Uterus (tissue), 3 donors: ENCODE measurements at regions not wholly inside any gene's neighbourhood (a gene's known extent, or its start where the extent isn't known, plus 50 kb on each side); places are given as distances from the start of the nearest gene placed in this dataset.
A peak's percentile ranks its signal among the peaks of the same experiment; 100 is the strongest.

Source experiments
- DNase-seq, 2 donors: peaks; one replicate each; pipeline ENCODE4 v3.0.0-alpha.2; 2019 to 2020
- H3K27ac ChIP-seq, 2 donors: fragments of 200-600 bp; sonication (generic); 1 replicate in 1 of 2; 2 replicates in 1 of 2; pipeline ENCODE4 v1.5.1; 2016 to 2018
- H3K27me3 ChIP-seq, 2 donors: fragments of 200-600 bp; sonication (generic); one replicate each; pipeline ENCODE4 v1.5.1; 2018 to 2019; ENCODE audit warnings: control low read depth in 1 of 2
- H3K36me3 ChIP-seq, 2 donors: fragments of 200-600 bp; sonication (generic); one replicate each; pipeline ENCODE4 v1.5.1; 2019; ENCODE audit warnings: control low read depth in 1 of 2
- H3K4me1 ChIP-seq, 2 donors: fragments of 200-600 bp; sonication (generic); one replicate each; pipeline ENCODE4 v1.5.1; 2018 to 2019; ENCODE audit warnings: control low read depth in 1 of 2
- H3K4me3 ChIP-seq, 2 donors: fragments of 200-600 bp; sonication (generic); 1 replicate in 1 of 2; 2 replicates in 1 of 2; pipeline ENCODE4 v1.5.1; 2018 to 2019; ENCODE audit warnings: mild to moderate bottlenecking in 1 of 2
- H3K9me3 ChIP-seq, 2 donors: fragments of 200-600 bp; sonication (generic); one replicate each; pipeline ENCODE4 v1.5.1; 2019; ENCODE audit warnings: control low read depth in 1 of 2
- POLR2A ChIP-seq, 2 donors: fragments of 450-650 bp; IDR thresholded peaks; one replicate each; pipeline ENCODE4 v1.6.1; 2016; ENCODE audit warnings: antibody characterized with exemption in 2 of 2, mild to moderate bottlenecking in 1 of 2, moderate library complexity in 1 of 2
- intact Hi-C: fragments of 100-400 bp; cut with DNase I; formaldehyde crosslinking; loops from one replicate; pipeline ENCODE4 v1.15.1; 2023; ENCODE audit warnings: low total_unique reads
- TF ChIP-seq, protein P1 (sequence below), 4 experiments: fragments of 200-600 bp in 2 of 4; fragments of 450-650 bp in 2 of 4; sonication (generic) in 2 of 4; IDR thresholded peaks; one replicate each; pipeline ENCODE4 v1.5.1; 2016 to 2019; ENCODE audit warnings: antibody characterized with exemption in 4 of 4, mild to moderate bottlenecking in 2 of 4, moderate library complexity in 1 of 4
- donor health status: DM: yes; HTN: yes; CAD: no.

- Histone ChIP-seq H3K27me3 (no peaks in the 10 kb centered on the region), H3K36me3 (no peaks in the 10 kb centered on the region), H3K27ac (no peak overlapping the region), H3K4me1 (no peaks in the 10 kb centered on the region), H3K4me3 (no peak overlapping the region), H3K9me3 (no peaks in the 10 kb centered on the region)
- DNase-seq: no peak
- TF ChIP-seq, protein P1, sequence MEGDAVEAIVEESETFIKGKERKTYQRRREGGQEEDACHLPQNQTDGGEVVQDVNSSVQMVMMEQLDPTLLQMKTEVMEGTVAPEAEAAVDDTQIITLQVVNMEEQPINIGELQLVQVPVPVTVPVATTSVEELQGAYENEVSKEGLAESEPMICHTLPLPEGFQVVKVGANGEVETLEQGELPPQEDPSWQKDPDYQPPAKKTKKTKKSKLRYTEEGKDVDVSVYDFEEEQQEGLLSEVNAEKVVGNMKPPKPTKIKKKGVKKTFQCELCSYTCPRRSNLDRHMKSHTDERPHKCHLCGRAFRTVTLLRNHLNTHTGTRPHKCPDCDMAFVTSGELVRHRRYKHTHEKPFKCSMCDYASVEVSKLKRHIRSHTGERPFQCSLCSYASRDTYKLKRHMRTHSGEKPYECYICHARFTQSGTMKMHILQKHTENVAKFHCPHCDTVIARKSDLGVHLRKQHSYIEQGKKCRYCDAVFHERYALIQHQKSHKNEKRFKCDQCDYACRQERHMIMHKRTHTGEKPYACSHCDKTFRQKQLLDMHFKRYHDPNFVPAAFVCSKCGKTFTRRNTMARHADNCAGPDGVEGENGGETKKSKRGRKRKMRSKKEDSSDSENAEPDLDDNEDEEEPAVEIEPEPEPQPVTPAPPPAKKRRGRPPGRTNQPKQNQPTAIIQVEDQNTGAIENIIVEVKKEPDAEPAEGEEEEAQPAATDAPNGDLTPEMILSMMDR (IDR thresholded peaks at IDR 0.05): no peak
- no peak for TF ChIP-seq POLR2A (IDR thresholded peaks at IDR 0.05)
- intact Hi-C loops: no loop called here
Observed at GRCh38 chr22:26974034-26974433, 316.6 kb downstream of the MIAT start.

GRCh38 chr22:26974914-26975803 is 317.8 kb downstream of the MIAT start:
- H3K4me3 ChIP-seq: no peak overlapping the region
- intact Hi-C loops: no loop called here
- H3K36me3 ChIP-seq: no peaks in the 10 kb centered on the region
- TF ChIP-seq POLR2A (IDR thresholded peaks at IDR 0.05): no peak
- TF ChIP-seq, protein P1 (IDR thresholded peaks at IDR 0.05): no peak
- no peak for DNase-seq
- H3K9me3 ChIP-seq: no peaks in the 10 kb centered on the region
- H3K4me1 ChIP-seq: no peaks in the 10 kb centered on the region
- H3K27me3 ChIP-seq: no peaks in the 10 kb centered on the region
- peak overlapping the region in 1 of 2 donors; percentile 10 for H3K27ac ChIP-seq

DNA sequence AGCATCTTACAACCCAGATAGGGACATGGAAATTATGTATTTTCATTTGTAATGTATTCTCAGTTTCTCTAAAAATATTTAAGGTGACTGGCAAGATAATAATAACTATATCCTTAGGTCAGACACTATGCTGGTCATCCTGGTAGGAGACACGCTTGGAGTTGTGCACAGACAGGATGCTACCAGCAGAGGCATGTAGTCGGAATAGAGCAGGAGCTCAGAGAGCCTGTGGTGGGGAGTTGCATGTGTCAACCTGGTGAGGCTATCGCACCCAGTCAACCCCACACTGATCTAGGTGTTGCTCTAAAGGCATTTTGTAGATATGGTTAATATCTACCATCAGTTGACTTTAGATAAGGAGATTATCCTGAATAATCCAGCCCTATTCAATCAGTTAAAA is 318.5 kb downstream of the MIAT start:
- no peak for DNase-seq
- intact Hi-C loops: no loop called here
- TF ChIP-seq, protein P1 (IDR thresholded peaks at IDR 0.05): no peak
- no peak for TF ChIP-seq POLR2A (IDR thresholded peaks at IDR 0.05)

GRCh38 chr22:26977741-26978376 is 320.5 kb downstream of the MIAT start:
- H3K36me3 ChIP-seq: no peaks in the 10 kb centered on the region
- no peak overlapping the region for H3K27ac ChIP-seq
- TF ChIP-seq, protein P1 (IDR thresholded peaks at IDR 0.05): no peak
- TF ChIP-seq POLR2A (IDR thresholded peaks at IDR 0.05): no peak
- no peaks in the 10 kb centered on the region for H3K9me3 ChIP-seq
- no peak overlapping the region for H3K4me3 ChIP-seq
- intact Hi-C loops: no loop called here
- H3K4me1 ChIP-seq: peaks cover 0 to 5% of the 10 kb centered on the region in 2 donors
- no peak for DNase-seq
- H3K27me3 ChIP-seq: no peaks in the 10 kb centered on the region

More for the DNA sequence above, 318.5 kb downstream of the MIAT start:
- H3K9me3 ChIP-seq: no peaks in the 10 kb centered on the region
- H3K27me3 ChIP-seq: no peaks in the 10 kb centered on the region
- no peak overlapping the region for H3K4me3 ChIP-seq
- H3K4me1 ChIP-seq: peaks cover 0 to 2% of the 10 kb centered on the region in 2 donors
- H3K36me3 ChIP-seq: no peaks in the 10 kb centered on the region
- H3K27ac ChIP-seq: no peak overlapping the region

- intact Hi-C loops: no loop called here
- H3K27ac ChIP-seq: no peak overlapping the region
- H3K27me3 ChIP-seq: no peaks in the 10 kb centered on the region
- no peaks in the 10 kb centered on the region for H3K9me3 ChIP-seq
- no peak for TF ChIP-seq POLR2A (IDR thresholded peaks at IDR 0.05)
- TF ChIP-seq, protein P1 (IDR thresholded peaks at IDR 0.05): no peak
- H3K36me3 ChIP-seq: no peaks in the 10 kb centered on the region
- peaks cover 0 to 5% of the 10 kb centered on the region in 2 donors for H3K4me1 ChIP-seq
- no peak for DNase-seq
- H3K4me3 ChIP-seq: no peak overlapping the region
Observed at GRCh38 chr22:26979294-26979693, 321.9 kb downstream of the MIAT start.
